ENCODE measurements at regions not wholly inside any gene's neighbourhood (a gene's known extent, or its start where the extent isn't known, plus 50 kb on each side); places are given as distances from the start of the nearest gene placed in this dataset.

- H3K4me3 ChIP-seq: no peak overlapping the region
- H3K9me3 ChIP-seq: no peaks in the 10 kb centered on the region
- no peaks in the 10 kb centered on the region for H3K27me3 ChIP-seq (replicated peaks; ENCODE audit: insufficient read depth)
- no peak for DNase-seq (ENCODE audit: low spot score)
- no peak for TF ChIP-seq CTCF (IDR thresholded peaks at IDR 0.05)
- no peak overlapping the region for H3K27ac ChIP-seq
- no peak for ATAC-seq (ENCODE audit: insufficient number of reproducible peaks, low FRiP score, low read depth)
- H3K4me1 ChIP-seq (ENCODE audit: control insufficient read depth in 1 of 2, low read depth in 2 of 2): peaks cover 8 to 39% of the 10 kb centered on the region in 2 donors
- H3K36me3 ChIP-seq: no peaks in the 10 kb centered on the region
These were observed 201.8 kb upstream of the MPDZ start for GRCh38 chr9:13481274-13481673.

- Histone ChIP-seq H3K4me3 (no peak overlapping the region), H3K36me3 (no peaks in the 10 kb centered on the region), H3K27me3 (replicated peaks; ENCODE audit: insufficient read depth) (no peaks in the 10 kb centered on the region), H3K27ac (no peak overlapping the region), H3K9me3 (no peaks in the 10 kb centered on the region), H3K4me1 (ENCODE audit: control insufficient read depth in 1 of 2, low read depth in 2 of 2) (peaks cover 8 to 36% of the 10 kb centered on the region in 2 donors)
- ATAC-seq (ENCODE audit: insufficient number of reproducible peaks, low FRiP score, low read depth): no peak
- no peak for TF ChIP-seq CTCF (IDR thresholded peaks at IDR 0.05)
- DNase-seq (ENCODE audit: low spot score): no peak
These were observed 201.2 kb upstream of the MPDZ start for GRCh38 chr9:13480693-13481092.

GRCh38 chr9:13479096-13479495, 199.6 kb upstream of the MPDZ start:
- Histone ChIP-seq H3K9me3 (peaks cover 12% of the 10 kb centered on the region), H3K27me3 (replicated peaks; ENCODE audit: insufficient read depth) (no peaks in the 10 kb centered on the region), H3K4me3 (no peak overlapping the region), H3K27ac (no peak overlapping the region), H3K36me3 (no peaks in the 10 kb centered on the region), H3K4me1 (ENCODE audit: control insufficient read depth in 1 of 2, low read depth in 2 of 2) (peaks cover 3 to 21% of the 10 kb centered on the region in 2 donors)
- no peak for TF ChIP-seq CTCF (IDR thresholded peaks at IDR 0.05)
- DNase-seq (ENCODE audit: low spot score) (no peak), ATAC-seq (ENCODE audit: insufficient number of reproducible peaks, low FRiP score, low read depth) (no peak)

GRCh38 chr9:13478639-13479038, 199.1 kb upstream of the MPDZ start:
- peaks cover 3 to 21% of the 10 kb centered on the region in 2 donors for H3K4me1 ChIP-seq (ENCODE audit: control insufficient read depth in 1 of 2, low read depth in 2 of 2)
- no peak for ATAC-seq (ENCODE audit: insufficient number of reproducible peaks, low FRiP score, low read depth)
- H3K4me3 ChIP-seq: no peak overlapping the region
- no peaks in the 10 kb centered on the region for H3K36me3 ChIP-seq
- H3K27me3 ChIP-seq (replicated peaks; ENCODE audit: insufficient read depth): no peaks in the 10 kb centered on the region
- no peak overlapping the region for H3K27ac ChIP-seq
- TF ChIP-seq CTCF (IDR thresholded peaks at IDR 0.05): no peak
- DNase-seq (ENCODE audit: low spot score): no peak
- peaks cover 12% of the 10 kb centered on the region for H3K9me3 ChIP-seq

- no peak for TF ChIP-seq CTCF (IDR thresholded peaks at IDR 0.05)
- DNase-seq (ENCODE audit: low spot score): no peak
- no peaks in the 10 kb centered on the region for H3K27me3 ChIP-seq (replicated peaks; ENCODE audit: insufficient read depth)
- H3K4me3 ChIP-seq: no peak overlapping the region
- ATAC-seq (ENCODE audit: insufficient number of reproducible peaks, low FRiP score, low read depth): no peak
- no peaks in the 10 kb centered on the region for H3K36me3 ChIP-seq
- H3K4me1 ChIP-seq (ENCODE audit: control insufficient read depth in 1 of 2, low read depth in 2 of 2): peaks cover 3 to 21% of the 10 kb centered on the region in 2 donors
- peaks cover 12% of the 10 kb centered on the region for H3K9me3 ChIP-seq
- no peak overlapping the region for H3K27ac ChIP-seq
These were observed 198.7 kb upstream of the MPDZ start for GRCh38 chr9:13478160-13478559.

Measured in thoracic aorta (tissue), 2 donors.